Mucosa of descending colon (tissue), 3 donors: ENCODE measurements at regions not wholly inside any gene's neighbourhood (a gene's known extent, or its start where the extent isn't known, plus 50 kb on each side); places are given as distances from the start of the nearest gene placed in this dataset.

Source experiments
- ATAC-seq: fragments of 200-7000 bp; cut with Tn5 transposase; one replicate; pipeline ENCODE4 v1.9.1; 2020; ENCODE audit warnings: mild to moderate bottlenecking, moderate library complexity
- DNase-seq, 3 donors: peaks; one replicate each; pipeline ENCODE4 v3.0.0-alpha.2; 2020
- H3K36me3 ChIP-seq: fragments of 200-600 bp; one replicate; pipeline ENCODE4 v1.8.0; 2021; ENCODE audit warnings: low read depth, mild to moderate bottlenecking
- H3K4me1 ChIP-seq: fragments of 200-600 bp; one replicate; pipeline ENCODE4 v1.8.0; 2021; ENCODE audit warnings: low read depth, mild to moderate bottlenecking
- H3K4me3 ChIP-seq: fragments of 200-600 bp; one replicate; pipeline ENCODE4 v1.8.0; 2021; ENCODE audit warnings: mild to moderate bottlenecking
- H3K9me3 ChIP-seq: fragments of 200-600 bp; one replicate; pipeline ENCODE4 v1.8.0; 2021; ENCODE audit warnings: mild to moderate bottlenecking
- CTCF ChIP-seq: fragments of 200-600 bp; IDR thresholded peaks from one replicate; pipeline ENCODE4 v1.8.0; 2022; ENCODE audit warnings: antibody characterized with exemption, mild to moderate bottlenecking
- intact Hi-C, 2 donors: fragments of 100-400 bp; cut with DNase I in 1 of 2; cut with micrococcal nuclease in 1 of 2; formaldehyde crosslinking; loops; one replicate each; pipeline versions ENCODE4 v1.11.0 to v1.11.1; 2022; cut with DNase I, micrococcal nuclease
- donor health status: DM: no; HTN: no; CAD: no; lungs with moderate emphysema.
- donor health status: DM: no; HTN: no; CAD: no.
- donor health status: DM: no; HTN: yes; CAD: no.

DNA sequence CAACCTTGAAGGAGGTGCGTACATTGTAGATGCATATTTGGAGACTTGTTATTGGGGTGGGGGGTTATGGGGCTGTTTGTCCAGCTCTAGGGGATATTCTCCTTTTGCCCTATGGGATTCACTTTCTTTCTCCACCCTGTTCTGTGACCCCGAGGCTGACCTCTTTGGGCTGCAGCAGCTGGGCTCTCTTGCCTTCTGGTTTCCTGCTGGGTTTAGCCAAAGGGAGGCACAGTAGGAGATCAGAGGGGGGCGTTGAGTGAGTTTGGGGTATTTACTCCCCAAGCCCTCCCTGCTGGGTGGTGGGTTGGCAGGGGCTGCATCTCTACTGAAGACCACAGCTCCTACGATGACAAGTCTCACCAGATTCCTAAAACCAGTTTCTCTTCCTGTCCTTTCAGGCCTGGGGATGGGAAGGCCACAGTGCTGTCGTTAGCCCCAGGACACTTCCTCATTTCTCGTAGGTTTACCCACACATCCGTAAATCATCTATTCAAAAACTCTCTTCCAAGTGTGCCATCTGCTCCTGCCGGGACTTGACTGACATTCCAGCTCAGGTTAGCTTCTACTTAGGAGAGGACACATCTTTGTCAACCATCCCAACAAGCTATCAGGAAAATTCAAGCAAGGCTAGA is 127.1 kb downstream of the TMEM30B start:
- DNase-seq (no peak), ATAC-seq (no peak)
- H3K4me1 ChIP-seq = no peaks in the 10 kb centered on the region
- TF ChIP-seq CTCF = no peak
- H3K36me3 ChIP-seq = no peaks in the 10 kb centered on the region
- intact Hi-C loops = no loop called here
- no peaks in the 10 kb centered on the region for H3K9me3 ChIP-seq
- H3K4me3 ChIP-seq = no peak overlapping the region

DNA sequence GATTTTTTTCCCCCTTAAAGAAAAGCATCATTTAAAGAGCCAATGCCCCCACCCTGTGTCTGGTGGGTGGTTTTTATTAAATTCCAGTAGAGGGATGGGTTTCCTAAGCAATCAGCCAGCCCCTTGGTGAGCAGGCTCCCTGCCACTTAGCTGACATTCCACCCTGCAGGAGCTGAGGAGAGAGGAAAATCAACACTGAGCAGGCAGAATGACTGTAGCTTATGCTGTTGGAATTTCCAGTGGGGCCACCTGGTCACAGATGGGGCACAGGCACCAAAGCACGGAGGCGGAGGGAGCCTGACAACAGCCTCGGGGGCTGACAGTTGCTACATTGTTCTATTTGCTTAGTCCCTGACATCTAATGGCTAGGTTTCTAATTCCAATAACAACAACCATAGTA is 127.7 kb downstream of the TMEM30B start:
- ATAC-seq = no peak
- no peaks in the 10 kb centered on the region for H3K36me3 ChIP-seq
- no peak overlapping the region for H3K4me3 ChIP-seq
- no peaks in the 10 kb centered on the region for H3K9me3 ChIP-seq
- no peaks in the 10 kb centered on the region for H3K4me1 ChIP-seq
- intact Hi-C loops = no loop called here
- no peak for DNase-seq
- no peak for TF ChIP-seq CTCF

- Histone ChIP-seq H3K36me3 (no peaks in the 10 kb centered on the region), H3K4me3 (no peak overlapping the region), H3K4me1 (no peaks in the 10 kb centered on the region), H3K9me3 (no peaks in the 10 kb centered on the region)
- no peak for DNase-seq
- intact Hi-C loops = no loop called here
- TF ChIP-seq CTCF = no peak
- ATAC-seq = no peak
Measured at GRCh38 chr14:61152851-61153364, 128.2 kb downstream of the TMEM30B start.

DNA sequence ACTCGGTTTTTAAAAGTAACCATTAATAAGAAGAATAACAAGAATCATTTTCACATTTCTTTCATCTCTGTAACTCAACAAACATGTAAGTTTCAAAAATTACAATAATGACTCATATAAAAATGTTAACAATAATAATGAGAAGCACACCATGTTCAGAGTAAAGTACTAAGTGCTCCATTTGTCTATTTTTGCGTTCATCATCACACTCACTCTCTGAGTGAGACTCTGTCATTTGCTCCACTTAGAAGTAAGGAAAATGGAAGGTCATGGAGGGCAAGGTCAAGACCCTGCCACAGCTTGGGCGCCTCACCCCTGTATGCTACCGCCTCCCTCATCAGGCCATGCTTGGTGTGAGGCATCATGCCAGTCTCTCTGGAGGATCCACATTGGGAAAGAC is 129.9 kb downstream of the TMEM30B start:
- TF ChIP-seq CTCF = no peak
- ATAC-seq = no peak
- Histone ChIP-seq H3K9me3 (no peaks in the 10 kb centered on the region), H3K4me1 (no peaks in the 10 kb centered on the region), H3K4me3 (no peak overlapping the region), H3K36me3 (no peaks in the 10 kb centered on the region)
- intact Hi-C loops = no loop called here
- DNase-seq = no peak

- Histone ChIP-seq H3K9me3 (no peaks in the 10 kb centered on the region), H3K4me1 (no peaks in the 10 kb centered on the region), H3K4me3 (no peak overlapping the region), H3K36me3 (no peaks in the 10 kb centered on the region)
- ATAC-seq = no peak
- DNase-seq = no peak
- intact Hi-C loops = no loop called here
- TF ChIP-seq CTCF = no peak
Measured at GRCh38 chr14:61150851-61151250, 130.3 kb downstream of the TMEM30B start.

- H3K36me3 ChIP-seq = no peaks in the 10 kb centered on the region
- H3K9me3 ChIP-seq = no peaks in the 10 kb centered on the region
- no peak for TF ChIP-seq CTCF
- DNase-seq (no peak), ATAC-seq (no peak)
- H3K4me1 ChIP-seq = no peaks in the 10 kb centered on the region
- intact Hi-C loops = no loop called here
- H3K4me3 ChIP-seq = no peak overlapping the region
Measured at GRCh38 chr14:61149896-61150295, 131.2 kb downstream of the TMEM30B start.
